ENCODE measurements at regions not wholly inside any gene's neighbourhood (a gene's known extent, or its start where the extent isn't known, plus 50 kb on each side); places are given as distances from the start of the nearest gene placed in this dataset.

DNA sequence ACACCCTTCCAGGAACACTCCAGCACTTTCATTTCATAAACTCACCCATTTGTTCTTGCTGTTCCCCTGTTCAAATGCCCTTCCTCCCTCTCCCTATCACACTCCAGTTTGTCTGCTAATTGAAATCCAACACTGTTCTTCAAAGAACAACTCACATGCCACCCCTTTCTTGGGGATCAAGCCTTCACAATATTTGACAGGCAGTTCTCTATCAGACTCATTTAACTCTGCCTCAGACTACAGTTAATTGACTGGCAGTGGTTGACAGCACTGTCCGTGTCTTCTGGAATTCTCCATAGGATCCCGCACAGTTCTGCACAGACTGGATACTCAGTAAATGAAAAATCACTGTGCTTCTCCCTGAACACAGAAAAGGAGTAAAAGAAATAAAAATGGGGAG, 87.8 kb downstream of the PMP22 start:
- Mint-ChIP-seq H3K4me1 (ENCODE audit: low read depth) (no peaks in the 10 kb centered on the region), H3K27me3 (peaks cover 8% of the 10 kb centered on the region), H3K36me3 (no peaks in the 10 kb centered on the region), H3K9me3 (no peaks in the 10 kb centered on the region), H3K27ac (no peak overlapping the region), H3K4me3 (no peak overlapping the region)
- intact Hi-C loops (cut with micrococcal nuclease), result no loop called here
- POLR2A ChIA-PET, result interaction anchor here (0.6 kb wide), 1 partner anchor 81 kb away, joined by 3 read pairs; no protein-coding TSS in a partner anchor
- DNase-seq, result no peak
- CTCF ChIA-PET, result no interaction called here

DNA sequence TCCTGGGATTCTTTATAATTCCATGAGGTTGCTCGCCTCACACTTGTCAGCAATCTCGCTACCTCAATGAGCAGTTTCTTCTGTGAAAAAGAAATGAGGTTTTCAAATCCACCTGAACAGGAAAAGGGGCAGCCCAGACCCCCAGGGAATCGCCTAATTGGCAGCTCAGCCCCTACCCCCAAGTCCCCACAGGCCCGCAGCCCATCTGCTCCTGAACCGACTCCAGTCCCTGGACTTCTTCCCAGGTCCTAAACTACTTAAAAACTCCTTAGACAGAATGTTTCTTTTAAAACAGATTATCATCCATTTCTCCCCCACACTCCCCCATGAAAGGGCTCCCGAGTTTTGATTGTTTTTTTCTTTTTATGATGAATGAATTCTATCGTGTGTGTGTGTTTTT, 89.8 kb downstream of the PMP22 start:
- no peaks in the 10 kb centered on the region for H3K36me3 Mint-ChIP-seq
- POLR2A ChIA-PET, result no interaction called here

DNA sequence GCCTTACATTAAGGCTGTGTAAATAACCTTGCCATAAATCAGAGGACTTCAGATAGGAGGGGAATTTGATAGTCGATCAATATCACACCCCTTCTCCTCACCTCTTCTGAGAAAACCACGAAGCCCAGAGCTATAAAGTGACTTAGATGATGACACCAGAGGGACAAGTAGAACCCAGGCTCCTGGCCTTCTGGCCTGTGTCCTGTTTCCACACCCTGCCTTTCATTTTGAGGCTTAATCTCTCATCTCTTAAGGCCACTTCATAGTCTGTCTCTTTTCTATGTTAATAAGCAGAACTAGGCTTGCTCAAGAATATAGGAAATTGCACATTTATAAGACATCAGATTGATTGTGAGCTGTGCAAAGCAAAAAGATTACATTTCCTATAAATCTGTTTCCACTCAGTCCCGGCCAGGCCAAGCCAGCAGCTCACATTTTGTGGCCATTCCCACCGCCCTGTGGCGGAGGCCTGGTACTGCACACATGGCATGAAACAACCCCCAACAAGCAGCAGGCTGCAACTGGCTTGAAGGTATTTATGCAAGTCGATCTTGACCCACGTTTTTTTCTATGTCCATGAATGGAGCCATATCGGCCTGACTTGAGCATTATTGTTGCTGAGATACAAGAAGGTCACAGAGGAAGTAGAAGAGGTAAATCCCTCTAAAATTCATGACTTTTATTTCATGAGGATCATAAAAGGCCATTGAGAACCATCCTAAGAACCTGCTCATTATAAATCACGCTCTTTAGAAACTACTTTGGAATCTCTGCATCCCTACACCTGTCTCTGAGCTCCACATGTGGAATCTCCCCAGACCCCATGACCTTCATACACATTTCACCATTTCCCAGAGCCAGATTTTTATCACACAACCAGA, 93.7 kb downstream of the PMP22 start:
- ChIA-PET POLR2A (no interaction called here), CTCF (interaction anchor here (0.9 to 1.0 kb wide), 2 partner anchors 14 to 1835 kb away, joined by 3 read pairs; no protein-coding TSS in a partner anchor)
- peaks cover 8% of the 10 kb centered on the region for H3K27me3 Mint-ChIP-seq
- H3K9me3 Mint-ChIP-seq, result no peaks in the 10 kb centered on the region
- no peak overlapping the region for H3K4me3 Mint-ChIP-seq
- H3K4me1 Mint-ChIP-seq (ENCODE audit: low read depth), result no peaks in the 10 kb centered on the region
- intact Hi-C loops (cut with micrococcal nuclease), result no loop called here
- H3K27ac Mint-ChIP-seq, result no peak overlapping the region
- no peaks in the 10 kb centered on the region for H3K36me3 Mint-ChIP-seq
- DNase-seq, result peak; percentile 45

More for the DNA sequence above, 89.8 kb downstream of the PMP22 start:
- H3K4me3 Mint-ChIP-seq, result no peak overlapping the region
- no peak overlapping the region for H3K27ac Mint-ChIP-seq
- peaks cover 10% of the 10 kb centered on the region for H3K27me3 Mint-ChIP-seq
- no peaks in the 10 kb centered on the region for H3K4me1 Mint-ChIP-seq (ENCODE audit: low read depth)
- intact Hi-C loops (cut with micrococcal nuclease), result no loop called here
- no peaks in the 10 kb centered on the region for H3K9me3 Mint-ChIP-seq
- CTCF ChIA-PET, result interaction anchor here (0.7 kb wide), 1 partner anchor 102 kb away, joined by 3 read pairs; no protein-coding TSS in a partner anchor
- DNase-seq, result no peak

DNA sequence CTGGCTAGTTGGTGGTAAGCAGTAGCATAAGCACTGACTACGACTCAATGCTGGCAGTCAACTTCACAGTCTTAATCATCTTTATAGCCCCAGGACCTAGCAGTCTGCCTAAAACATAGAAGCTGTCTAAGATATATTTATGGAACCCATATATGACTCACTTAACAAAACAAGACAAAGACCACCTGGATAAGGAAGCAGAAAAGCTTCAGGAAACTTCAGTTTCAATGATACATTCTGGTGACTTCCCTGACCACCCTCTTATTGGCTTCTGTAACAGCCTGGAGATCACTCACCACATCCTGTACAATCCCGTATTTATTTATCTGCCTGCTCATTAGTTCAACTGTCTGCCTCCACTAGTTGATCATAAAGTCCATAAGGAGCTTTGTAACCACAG, 95.5 kb downstream of the PMP22 start:
- CTCF ChIA-PET, result interaction anchor here (0.7 kb wide), 1 partner anchor 10 kb away, joined by 3 read pairs; no protein-coding TSS in a partner anchor

DNA sequence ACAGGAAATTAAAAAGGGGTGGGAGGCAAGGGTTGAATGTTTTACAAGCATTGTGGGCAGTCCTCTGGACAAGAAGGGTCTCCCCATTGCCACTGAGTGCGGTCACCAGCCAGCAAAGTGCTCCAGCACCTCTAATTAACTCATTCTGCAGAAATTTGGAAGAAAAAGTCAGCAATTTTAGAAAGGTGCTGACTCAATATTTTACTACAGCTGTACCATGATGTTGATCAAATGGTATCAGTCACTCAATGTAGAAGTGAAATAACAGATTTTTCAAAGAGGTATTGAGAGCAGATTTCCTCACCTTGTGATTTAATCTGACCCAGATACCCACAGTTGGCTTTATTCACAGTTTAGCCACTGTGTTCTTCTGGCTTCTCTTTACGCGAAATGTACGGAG, 96.7 kb downstream of the PMP22 start:
- Mint-ChIP-seq H3K4me3 (no peak overlapping the region), H3K9me3 (no peaks in the 10 kb centered on the region), H3K27ac (no peak overlapping the region), H3K4me1 (ENCODE audit: low read depth) (no peaks in the 10 kb centered on the region), H3K36me3 (no peaks in the 10 kb centered on the region), H3K27me3 (peaks cover 6% of the 10 kb centered on the region)
- ChIA-PET CTCF (no interaction called here), POLR2A (no interaction called here)
- no peak for DNase-seq
- intact Hi-C loops (cut with micrococcal nuclease), result no loop called here

More for the DNA sequence above, 95.5 kb downstream of the PMP22 start:
- intact Hi-C loops (cut with micrococcal nuclease), result no loop called here
- Mint-ChIP-seq H3K27ac (no peak overlapping the region), H3K9me3 (no peaks in the 10 kb centered on the region), H3K4me1 (ENCODE audit: low read depth) (no peaks in the 10 kb centered on the region), H3K36me3 (no peaks in the 10 kb centered on the region), H3K4me3 (no peak overlapping the region), H3K27me3 (peaks cover 6% of the 10 kb centered on the region)
- no peak for DNase-seq
- POLR2A ChIA-PET, result no interaction called here

DNA sequence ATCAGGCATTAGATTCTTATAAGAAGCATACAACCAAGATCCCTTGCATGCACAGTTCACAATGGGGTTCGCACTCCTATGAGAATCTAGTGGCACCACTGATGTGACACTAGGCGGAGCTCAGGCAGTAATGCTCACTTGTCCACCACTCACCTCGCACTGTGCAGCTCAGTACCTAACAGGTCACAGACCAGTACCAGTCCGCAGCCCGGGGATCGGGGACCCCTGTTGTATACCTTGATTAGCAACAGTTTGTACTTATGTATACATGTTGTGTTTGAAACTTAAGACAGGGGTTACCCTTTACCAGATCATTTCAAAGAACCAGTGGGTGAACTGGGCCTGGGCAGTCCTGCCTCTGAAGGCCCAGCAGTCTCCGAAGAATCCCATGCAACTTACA, 103.7 kb downstream of the PMP22 start:
- Mint-ChIP-seq H3K36me3 (no peaks in the 10 kb centered on the region), H3K9me3 (no peaks in the 10 kb centered on the region), H3K27ac (no peak overlapping the region), H3K4me3 (no peak overlapping the region), H3K4me1 (ENCODE audit: low read depth) (no peaks in the 10 kb centered on the region), H3K27me3 (peaks cover 14% of the 10 kb centered on the region)
- POLR2A ChIA-PET, result no interaction called here
- DNase-seq, result no peak
- CTCF ChIA-PET, result no interaction called here
- intact Hi-C loops (cut with micrococcal nuclease), result no loop called here

DNA sequence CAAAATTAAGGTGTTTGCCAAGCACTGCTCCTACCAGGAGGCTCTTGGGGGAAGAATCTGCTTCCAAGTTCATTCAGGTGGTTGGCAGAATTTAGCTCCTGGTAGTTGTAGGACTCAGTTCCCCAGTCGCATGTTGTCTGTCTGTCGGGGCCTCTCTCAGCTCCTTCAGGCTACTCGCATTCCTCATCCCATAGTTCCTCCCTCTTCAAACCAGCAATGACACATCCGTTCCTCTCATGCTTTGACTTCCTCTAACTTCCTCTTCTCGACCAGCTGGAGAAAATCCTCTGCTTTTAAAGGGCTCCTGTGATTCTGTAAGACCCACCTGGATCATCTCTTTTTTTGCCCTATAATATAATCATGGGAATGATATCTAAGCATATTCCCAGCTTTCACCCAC, 108.1 kb downstream of the PMP22 start:
- no peaks in the 10 kb centered on the region for H3K9me3 Mint-ChIP-seq
- H3K36me3 Mint-ChIP-seq, result no peaks in the 10 kb centered on the region
- no peak overlapping the region for H3K27ac Mint-ChIP-seq
- no peaks in the 10 kb centered on the region for H3K4me1 Mint-ChIP-seq (ENCODE audit: low read depth)
- peaks cover 26% of the 10 kb centered on the region for H3K27me3 Mint-ChIP-seq
- no peak for DNase-seq
- CTCF ChIA-PET, result interaction anchor here (1.7 kb wide), 1 partner anchor 14 kb away, joined by 3 read pairs; no protein-coding TSS in a partner anchor
- POLR2A ChIA-PET, result no interaction called here
- no peak overlapping the region for H3K4me3 Mint-ChIP-seq
- intact Hi-C loops (cut with micrococcal nuclease), result no loop called here

DNA sequence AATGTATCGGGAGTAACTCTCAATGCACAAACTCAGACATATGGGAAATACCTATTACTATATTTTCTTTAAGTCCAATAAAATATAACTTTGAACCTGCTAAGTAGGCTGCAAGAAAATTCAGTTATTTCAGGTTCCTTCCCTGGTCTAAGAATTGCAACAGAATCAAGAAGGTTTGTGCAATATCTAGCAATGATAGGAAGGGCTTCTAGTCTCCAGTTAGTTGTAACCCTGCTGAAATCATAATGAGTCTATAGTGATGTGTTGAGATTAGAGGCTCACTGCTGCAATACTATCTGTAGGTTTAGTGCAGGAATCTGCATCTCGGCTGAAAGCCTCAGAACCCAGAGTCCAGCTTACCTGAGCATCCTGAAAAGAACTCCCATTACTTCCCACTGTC, 110.5 kb downstream of the PMP22 start:
- Mint-ChIP-seq H3K27ac (no peak overlapping the region), H3K9me3 (no peaks in the 10 kb centered on the region), H3K4me3 (no peak overlapping the region), H3K27me3 (peaks cover 28% of the 10 kb centered on the region), H3K36me3 (no peaks in the 10 kb centered on the region), H3K4me1 (ENCODE audit: low read depth) (no peaks in the 10 kb centered on the region)
- intact Hi-C loops (cut with micrococcal nuclease), result no loop called here
- DNase-seq, result no peak
- ChIA-PET CTCF (no interaction called here), POLR2A (no interaction called here)

DNA sequence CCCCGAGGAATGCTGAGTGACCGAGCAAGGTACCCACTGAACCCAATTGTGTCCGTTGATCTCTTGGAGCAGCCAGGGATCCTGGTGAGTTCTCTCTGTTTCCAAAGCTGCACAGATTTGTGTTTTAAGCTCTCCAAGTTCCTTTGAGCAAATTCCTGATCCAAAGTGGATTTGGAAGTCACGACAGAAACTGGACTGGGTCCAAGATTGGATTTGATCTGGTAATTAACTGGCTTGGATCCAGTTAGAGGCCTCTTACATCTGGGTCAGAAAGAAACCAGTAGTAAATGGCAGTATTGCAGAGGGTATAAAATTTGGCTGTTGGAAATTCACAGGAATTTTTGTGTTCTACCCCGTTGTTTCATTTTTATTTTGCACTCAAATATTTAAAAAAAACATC, 119.5 kb downstream of the PMP22 start:
- Mint-ChIP-seq H3K9me3 (no peaks in the 10 kb centered on the region), H3K4me3 (no peak overlapping the region), H3K27me3 (peaks cover 10% of the 10 kb centered on the region), H3K4me1 (ENCODE audit: low read depth) (no peaks in the 10 kb centered on the region), H3K27ac (no peak overlapping the region), H3K36me3 (no peaks in the 10 kb centered on the region)
- CTCF ChIA-PET, result interaction anchor here (1.3 kb wide), 1 partner anchor 10 kb away, joined by 4 read pairs; no protein-coding TSS in a partner anchor
- intact Hi-C loops (cut with micrococcal nuclease), result no loop called here
- POLR2A ChIA-PET, result no interaction called here
- no peak for DNase-seq

DNA sequence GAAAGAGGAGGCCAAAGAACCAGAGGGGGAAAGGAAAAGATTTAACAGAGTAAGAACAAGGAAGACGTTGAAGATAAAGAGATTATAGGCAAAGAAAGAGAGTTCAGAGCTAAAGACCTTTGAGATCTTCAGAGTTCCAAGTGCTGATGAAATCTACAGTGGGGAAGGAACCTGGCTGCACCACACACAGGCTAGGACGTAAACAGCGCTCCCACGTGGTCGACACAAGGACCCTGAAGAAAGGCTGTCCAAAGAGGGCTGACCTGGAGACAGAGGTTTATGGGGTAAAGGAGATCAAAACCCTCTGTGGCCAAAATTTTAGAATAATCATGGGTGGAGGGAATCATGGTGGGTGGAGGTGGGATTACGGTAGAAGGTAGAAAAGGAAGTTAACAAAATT, 121.6 kb downstream of the PMP22 start:
- Mint-ChIP-seq H3K4me3 (no peak overlapping the region), H3K9me3 (no peaks in the 10 kb centered on the region), H3K27me3 (peaks cover 11% of the 10 kb centered on the region), H3K4me1 (ENCODE audit: low read depth) (no peaks in the 10 kb centered on the region), H3K27ac (no peak overlapping the region), H3K36me3 (no peaks in the 10 kb centered on the region)
- intact Hi-C loops (cut with micrococcal nuclease), result no loop called here
- DNase-seq, result no peak
- ChIA-PET CTCF (no interaction called here), POLR2A (no interaction called here)

DNA sequence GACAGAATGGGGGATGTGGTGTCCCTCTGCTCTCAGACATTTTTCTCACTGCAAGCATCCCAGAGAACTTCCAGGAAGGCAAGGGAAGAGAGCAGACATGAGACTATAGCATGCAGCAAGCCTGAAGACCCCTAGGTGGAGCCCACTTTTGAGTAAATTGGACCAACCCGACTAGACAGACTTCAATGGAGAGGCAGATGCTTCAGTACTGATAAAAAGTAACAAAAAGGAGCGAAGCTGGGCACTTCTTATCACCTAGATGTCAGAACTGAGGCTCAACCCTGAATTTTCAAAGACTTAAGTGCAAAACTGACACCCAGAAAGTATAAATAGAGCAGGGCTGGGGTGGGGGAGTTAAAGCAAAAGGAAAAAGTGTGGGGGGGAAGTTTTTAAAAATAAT, 130.8 kb downstream of the PMP22 start:
- H3K9me3 Mint-ChIP-seq, result no peaks in the 10 kb centered on the region
- H3K4me1 Mint-ChIP-seq (ENCODE audit: low read depth), result no peaks in the 10 kb centered on the region
- H3K36me3 Mint-ChIP-seq, result no peaks in the 10 kb centered on the region
- no peak for DNase-seq
- no peak overlapping the region for H3K4me3 Mint-ChIP-seq
- H3K27ac Mint-ChIP-seq, result no peak overlapping the region
- intact Hi-C loops (cut with micrococcal nuclease), result no loop called here
- peaks cover 2% of the 10 kb centered on the region for H3K27me3 Mint-ChIP-seq
- CTCF ChIA-PET, result interaction anchor here (1.3 kb wide), 1 partner anchor 12 kb away, joined by 4 read pairs; no protein-coding TSS in a partner anchor
- POLR2A ChIA-PET, result no interaction called here

DNA sequence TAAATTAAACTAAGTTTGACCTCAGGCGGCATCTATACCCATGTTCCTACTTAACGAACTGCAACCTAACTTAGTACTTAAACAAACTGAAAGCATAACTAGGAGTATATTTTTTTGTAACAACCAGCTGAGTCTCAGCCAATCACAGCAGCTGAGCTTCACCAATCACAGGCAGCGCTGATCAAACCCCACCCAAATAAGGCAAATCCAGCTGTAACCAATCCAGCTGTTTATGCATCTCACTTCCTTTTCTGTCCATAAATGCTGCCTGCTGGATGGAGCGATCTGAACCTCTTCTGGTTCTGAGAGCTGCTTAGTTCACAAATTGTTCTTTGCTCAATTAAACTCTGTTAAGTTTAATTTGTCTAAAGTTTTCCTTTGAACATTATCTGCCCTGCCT, 131.3 kb downstream of the PMP22 start:
- Mint-ChIP-seq H3K36me3 (no peaks in the 10 kb centered on the region), H3K4me1 (ENCODE audit: low read depth) (no peaks in the 10 kb centered on the region)
- intact Hi-C loops (cut with micrococcal nuclease), result no loop called here

DNA sequence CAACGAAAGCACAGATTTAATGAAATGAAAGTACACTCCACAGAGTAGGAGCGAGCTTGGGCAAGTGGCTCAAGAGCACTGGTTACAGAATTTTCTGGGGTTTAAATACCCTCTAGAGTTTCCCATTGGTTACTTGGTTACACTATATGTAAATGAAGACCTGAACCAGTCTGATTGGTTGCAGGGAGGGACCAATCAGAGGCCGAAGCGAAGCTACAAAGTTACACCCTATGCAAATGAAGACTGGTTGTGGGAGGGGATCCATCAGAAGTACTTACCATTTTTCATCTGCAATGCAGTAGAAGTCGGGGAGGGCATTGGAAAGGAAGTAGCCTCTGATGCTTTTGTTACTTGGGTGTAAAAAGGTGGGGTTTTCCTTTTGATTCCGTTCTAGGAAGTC, 132.0 kb downstream of the PMP22 start:
- H3K4me1 Mint-ChIP-seq (ENCODE audit: low read depth), result no peaks in the 10 kb centered on the region
- no peak for DNase-seq
- intact Hi-C loops (cut with micrococcal nuclease), result no loop called here
- no peak overlapping the region for H3K4me3 Mint-ChIP-seq
- ChIA-PET CTCF (no interaction called here), POLR2A (no interaction called here)
- H3K27ac Mint-ChIP-seq, result no peak overlapping the region
- peaks cover 2% of the 10 kb centered on the region for H3K27me3 Mint-ChIP-seq
- H3K36me3 Mint-ChIP-seq, result no peaks in the 10 kb centered on the region
- H3K9me3 Mint-ChIP-seq, result no peaks in the 10 kb centered on the region

More for the DNA sequence above, 131.3 kb downstream of the PMP22 start:
- Mint-ChIP-seq H3K27me3 (peaks cover 2% of the 10 kb centered on the region), H3K9me3 (no peaks in the 10 kb centered on the region), H3K27ac (no peak overlapping the region), H3K4me3 (no peak overlapping the region)
- CTCF ChIA-PET, result no interaction called here
- POLR2A ChIA-PET, result no interaction called here
- no peak for DNase-seq
